NCI-H146 (cell line): ENCODE measurements at regions not wholly inside any gene's neighbourhood (a gene's known extent, or its start where the extent isn't known, plus 50 kb on each side); places are given as distances from the start of the nearest gene placed in this dataset.

Source experiments
- DNase-seq: peaks from one replicate; lab custom pipeline; 2025; lab: John Stamatoyannopoulos, UW

DNA sequence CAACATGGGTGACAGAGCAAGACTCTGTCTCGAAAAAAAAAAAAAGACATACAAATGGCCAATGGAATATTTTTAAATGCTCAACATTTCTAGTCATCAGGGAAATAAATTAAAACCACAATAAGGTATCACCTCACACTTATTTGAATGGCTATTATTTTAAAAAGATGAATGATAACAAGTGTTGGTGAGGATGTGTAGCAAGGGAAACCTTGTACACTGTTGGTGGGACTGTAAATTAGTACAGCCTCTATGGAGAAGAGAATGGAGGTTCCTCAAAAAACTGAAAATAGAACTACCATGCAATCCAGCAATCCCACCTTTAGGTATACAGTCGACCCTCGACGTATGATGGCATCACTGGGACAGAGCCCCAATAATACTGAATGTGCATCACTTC lies 65.4 kb upstream of the DIP2C start:
- no peak for DNase-seq

DNA sequence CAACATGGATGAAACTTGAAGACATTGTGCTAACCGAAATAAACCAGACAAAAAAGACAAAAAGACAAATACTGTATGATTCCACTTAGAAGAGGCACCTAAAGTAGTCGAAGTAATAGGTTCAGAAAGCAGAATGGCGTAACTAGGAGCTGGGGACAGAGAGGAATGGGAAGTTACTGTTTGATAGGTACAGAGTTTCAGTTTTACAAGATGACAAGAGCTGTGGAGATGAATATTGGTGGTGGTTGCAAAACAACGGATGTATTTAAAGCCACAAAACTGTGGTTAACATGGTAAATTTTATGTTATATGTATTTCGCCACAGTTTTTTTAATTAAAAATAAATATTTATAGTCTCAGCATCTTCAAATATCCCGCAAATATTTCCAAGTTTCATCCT lies 64.1 kb upstream of the DIP2C start:
- no peak for DNase-seq

DNA sequence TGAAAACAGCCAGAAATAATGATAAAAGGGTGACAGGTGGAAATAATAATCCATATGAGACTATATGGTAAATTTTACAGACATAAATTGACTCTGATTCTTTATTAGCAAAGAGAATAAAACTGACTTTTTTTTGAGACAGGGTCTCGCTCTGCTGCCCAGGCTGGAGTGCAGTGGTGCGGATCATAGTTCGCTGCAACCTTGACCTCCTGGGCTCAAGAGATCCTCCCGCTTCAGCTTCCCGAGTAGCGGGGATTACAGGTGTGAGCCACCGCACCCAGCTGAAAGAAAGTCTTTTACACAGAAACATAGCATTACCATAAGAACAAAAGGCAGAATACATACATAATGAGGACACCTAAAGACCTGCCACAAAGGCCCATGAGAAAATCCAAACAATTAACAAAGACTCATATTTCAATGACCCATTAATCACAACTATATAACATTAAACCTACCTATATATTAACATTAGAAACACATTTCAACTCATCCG lies 51.5 kb upstream of the DIP2C start:
- peak; percentile 50 for DNase-seq

DNA sequence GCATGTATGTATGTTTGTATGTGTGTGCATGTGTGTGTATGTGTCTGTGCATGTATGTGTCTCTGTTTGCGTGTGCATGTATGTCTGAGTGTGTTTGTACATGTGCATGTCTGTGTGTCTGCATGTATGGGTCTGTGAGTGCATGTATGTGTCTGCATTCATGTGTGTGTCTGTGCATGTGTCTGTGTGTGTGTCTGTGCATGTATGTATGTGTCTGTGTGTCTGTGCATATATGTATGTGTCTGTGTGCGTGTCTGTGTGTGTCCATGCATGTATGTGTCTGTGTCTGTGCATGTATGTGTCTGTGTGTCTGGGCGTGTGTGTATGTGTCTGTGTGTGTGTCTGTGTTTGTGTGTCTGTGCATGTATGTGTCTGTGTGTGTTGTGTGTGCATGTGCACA lies 49.9 kb upstream of the DIP2C start:
- no peak for DNase-seq
